Stimulated activated CD4-positive, alpha-beta T cell treated with anti-CD3 and anti-CD28 coated beads, Interleukin-15, amount 100 ng/mL, for 48 hours (primary cell): ENCODE measurements at regions not wholly inside any gene's neighbourhood (a gene's known extent, or its start where the extent isn't known, plus 50 kb on each side); places are given as distances from the start of the nearest gene placed in this dataset.
"Not testable (repeated sequence)": the region's sequence is repeated elsewhere in the genome, so short reads cannot be mapped to it uniquely, and the experiment has no call there.

Experiments used
- DNase-seq, 2 donors: peaks; one replicate each; pipeline ENCODE4 v3.0.0-alpha.2; 2020; ENCODE audit warnings: low read depth in 2 of 2

DNA sequence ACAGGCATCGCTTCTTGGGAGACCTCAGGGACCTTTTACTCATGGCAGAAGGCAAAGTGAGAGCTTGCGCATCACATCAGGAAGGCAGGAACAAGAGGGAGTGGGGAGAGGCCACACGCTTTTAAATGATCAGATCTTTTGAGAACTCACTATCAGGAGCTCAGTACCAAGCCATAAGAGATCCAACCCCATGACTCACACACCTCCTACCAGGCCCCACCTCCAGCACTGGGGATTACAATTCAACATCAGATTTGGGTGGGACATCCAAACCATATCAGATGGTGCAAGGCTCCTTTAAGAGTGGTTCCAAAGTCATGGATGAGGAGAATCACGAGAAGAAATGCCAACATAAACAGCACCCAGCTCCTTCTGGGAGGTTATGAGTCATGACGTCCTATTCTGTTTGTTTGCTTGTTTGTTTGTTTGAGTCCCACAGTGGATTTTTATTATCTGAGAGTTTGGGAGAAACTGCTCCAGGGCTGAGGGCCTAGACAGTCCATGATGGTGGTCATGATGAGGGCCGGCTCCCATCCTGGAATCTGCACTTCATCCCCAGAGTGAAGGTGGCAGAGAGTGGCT lies 453.5 kb downstream of the GADD45G start:
- DNase-seq = no peak

DNA sequence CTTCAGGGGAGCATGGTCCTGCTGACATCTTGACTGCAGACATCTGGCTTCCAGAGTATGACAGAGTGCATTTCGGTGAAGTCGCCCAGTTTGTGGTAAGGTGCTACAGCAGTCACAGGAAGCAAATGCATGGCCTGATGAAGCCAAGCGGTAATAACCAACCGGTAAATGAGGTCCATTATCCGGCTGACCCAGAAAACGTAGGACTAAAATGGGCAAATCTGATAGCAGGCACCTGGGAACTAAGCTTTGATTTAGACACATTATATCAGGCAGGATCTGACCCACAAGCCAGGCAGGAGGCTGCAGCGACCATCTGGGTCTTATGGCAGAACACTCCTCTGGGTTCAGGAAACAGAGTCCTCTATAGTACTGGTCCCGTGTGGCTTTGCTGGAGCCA lies 454.6 kb downstream of the GADD45G start:
- no peak for DNase-seq

DNA sequence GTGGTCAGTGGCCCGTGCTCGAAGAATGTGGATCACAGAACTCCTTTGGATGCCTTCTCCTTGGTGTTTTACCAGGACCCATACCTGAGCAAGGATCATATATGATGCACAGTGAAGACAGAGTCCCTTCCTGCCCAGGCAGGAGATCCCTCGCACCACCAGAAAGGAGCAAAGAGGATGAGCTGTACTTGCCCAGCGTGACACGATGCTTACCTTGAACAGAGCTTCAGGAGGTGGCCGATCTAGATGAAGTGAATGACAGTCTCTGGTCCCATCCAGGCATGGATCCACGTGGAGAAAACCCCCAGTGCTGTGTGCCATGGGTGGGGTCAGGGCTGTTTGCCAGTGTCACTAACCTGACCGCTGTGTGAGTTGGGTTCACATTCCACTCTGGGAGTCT lies 455.4 kb downstream of the GADD45G start:
- no peak for DNase-seq

DNA sequence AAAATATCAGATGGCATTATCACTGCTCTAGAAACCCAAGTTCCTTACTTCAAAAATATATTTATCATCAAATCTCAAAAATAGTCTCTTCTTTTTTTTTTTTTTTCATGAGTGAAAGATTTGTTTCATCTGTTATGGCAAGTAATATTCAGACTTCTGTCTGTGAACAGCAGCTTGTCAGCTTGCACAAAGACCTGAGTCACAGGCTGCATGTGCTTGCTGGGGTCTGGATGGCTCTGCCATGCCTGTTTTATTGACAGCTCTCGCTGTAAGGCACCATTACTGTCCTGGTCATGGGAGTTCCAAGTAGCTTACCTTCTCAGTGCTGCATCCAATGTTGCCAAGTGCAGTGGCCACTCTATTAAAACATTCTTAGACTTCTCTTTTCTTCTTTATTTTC lies 456.4 kb downstream of the GADD45G start:
- no peak for DNase-seq

DNA sequence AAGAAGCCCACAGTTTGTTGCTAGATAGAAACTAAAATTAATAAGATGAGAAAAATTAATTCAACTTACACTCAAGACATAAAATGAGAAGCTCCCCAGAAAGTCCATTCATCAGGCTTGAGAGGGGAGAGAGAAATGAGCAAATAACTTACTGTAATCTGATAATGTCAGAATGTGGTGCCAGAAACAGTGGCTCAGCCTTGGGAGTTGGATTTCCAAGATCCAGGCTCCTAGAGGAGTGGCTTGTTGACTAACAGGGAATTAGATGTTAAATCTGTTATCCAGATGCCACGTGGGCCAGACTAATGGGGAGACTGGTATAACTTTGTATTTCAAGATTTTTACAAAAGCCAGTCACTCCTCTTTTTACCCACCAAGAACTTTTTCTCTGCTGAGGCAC lies 458.2 kb downstream of the GADD45G start:
- DNase-seq = no peak

DNA sequence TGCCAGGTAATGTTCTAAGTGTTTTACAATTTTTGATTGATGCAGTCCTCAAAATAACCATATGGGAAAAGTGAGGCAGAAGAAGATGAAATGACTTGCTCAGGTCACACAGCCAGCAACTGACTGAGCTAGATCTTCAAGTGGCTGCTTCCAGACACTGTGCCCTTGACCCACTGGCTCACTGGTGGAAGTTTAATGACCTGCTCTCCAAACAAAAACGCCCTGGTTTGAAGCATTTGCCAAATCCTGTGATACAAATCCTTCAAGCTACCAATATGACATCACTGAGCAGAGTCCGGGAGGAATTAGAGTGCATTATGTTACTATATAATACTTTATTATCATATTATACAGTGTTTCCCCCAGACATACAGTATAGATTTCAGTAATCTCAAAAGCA lies 459.4 kb downstream of the GADD45G start:
- DNase-seq = no peak

DNA sequence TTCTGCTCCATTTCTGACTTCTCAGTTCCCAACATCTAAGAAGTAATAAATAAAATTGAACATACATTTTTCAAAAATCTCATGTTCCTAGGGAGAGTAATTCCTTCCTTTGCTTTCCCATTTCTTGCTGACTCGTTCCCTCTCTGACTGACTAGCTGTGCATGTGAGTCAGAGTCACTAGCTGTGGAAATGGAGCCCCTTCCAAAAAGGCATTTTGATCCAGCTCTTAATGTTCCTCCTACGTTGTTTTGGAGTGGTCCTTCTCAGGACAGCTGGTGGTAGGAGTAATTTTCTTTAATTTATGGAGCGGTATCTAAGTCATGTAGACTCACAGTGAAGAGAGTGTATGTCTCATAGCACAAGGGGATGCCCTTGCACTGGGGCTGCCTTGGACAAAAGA lies 460.2 kb downstream of the GADD45G start:
- no peak for DNase-seq

DNA sequence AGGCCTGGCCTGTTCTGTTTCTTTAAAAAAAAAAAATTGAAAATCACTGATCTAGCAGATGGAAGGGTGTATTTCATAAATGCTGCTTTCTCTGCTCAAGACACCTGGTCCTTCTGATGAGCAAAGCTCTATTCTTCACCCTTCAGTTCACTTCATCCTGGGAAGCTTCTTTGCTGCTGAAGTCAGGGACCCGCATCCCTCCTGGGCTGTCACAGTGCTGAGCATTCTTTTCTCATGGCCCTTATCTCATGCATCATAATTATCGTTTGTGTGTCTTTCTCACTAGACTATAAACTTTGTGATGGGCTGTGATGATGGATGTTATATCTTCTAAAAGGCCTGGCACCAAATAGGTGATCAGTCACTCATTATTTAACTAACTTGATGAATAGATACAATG lies 461.0 kb downstream of the GADD45G start:
- DNase-seq = no peak

DNA sequence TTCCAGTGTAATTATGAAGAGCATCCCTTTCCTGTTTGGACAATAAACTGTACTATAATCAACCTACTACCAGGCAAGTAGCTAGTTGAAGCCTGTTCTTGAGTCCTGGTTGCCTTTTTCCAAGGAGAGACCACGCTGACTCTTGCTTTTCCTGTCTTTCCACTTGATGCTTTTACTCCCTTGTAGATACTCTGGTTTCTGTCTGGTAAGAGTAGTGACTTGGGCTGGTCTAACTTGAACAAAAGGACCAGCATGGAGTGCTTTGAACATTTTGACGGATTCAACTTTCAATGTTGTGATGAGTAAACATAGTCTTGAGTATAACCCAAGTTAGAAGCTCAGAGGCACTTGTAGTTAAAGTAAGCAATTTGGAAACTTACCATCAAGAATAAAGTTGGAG lies 464.3 kb downstream of the GADD45G start:
- no peak for DNase-seq

DNA sequence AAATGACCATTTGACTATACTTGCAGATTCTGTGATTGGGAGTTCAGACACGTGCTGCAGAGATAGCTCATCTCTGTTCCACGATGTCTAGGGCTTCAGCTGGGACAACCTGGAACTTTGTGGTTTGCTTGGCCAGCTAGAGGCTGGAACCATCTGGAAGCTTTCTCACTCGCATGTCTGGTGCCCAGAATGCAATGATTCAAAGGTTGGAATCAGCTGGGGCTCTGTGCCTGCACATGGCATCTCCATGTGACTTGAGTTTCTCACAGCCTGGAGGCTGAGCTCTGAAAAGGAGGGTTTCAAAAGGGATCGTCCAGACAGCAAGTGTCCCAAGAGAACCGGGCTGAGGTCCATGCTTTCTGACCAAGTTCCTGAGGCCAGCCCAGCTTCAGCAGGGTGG lies 465.2 kb downstream of the GADD45G start:
- no peak for DNase-seq

DNA sequence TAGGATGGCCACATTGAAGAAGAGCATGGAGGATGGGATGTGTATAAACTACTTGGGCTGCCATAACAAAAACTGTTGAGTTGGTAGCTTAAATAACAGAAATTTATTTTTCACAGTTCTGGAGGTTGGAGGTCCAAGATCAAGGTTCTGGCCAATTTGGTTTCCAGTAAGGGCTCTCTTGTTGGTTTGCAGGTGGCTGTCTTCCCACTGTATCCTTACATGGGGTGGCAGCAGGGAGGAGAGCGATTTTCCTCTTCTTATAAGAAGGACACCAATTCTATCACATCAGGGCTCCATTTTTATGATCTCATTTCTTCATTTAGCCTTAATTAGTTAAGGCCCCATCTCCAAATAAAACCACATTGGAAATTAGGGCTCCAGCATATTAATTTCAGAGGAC lies 465.7 kb downstream of the GADD45G start:
- no peak for DNase-seq

DNA sequence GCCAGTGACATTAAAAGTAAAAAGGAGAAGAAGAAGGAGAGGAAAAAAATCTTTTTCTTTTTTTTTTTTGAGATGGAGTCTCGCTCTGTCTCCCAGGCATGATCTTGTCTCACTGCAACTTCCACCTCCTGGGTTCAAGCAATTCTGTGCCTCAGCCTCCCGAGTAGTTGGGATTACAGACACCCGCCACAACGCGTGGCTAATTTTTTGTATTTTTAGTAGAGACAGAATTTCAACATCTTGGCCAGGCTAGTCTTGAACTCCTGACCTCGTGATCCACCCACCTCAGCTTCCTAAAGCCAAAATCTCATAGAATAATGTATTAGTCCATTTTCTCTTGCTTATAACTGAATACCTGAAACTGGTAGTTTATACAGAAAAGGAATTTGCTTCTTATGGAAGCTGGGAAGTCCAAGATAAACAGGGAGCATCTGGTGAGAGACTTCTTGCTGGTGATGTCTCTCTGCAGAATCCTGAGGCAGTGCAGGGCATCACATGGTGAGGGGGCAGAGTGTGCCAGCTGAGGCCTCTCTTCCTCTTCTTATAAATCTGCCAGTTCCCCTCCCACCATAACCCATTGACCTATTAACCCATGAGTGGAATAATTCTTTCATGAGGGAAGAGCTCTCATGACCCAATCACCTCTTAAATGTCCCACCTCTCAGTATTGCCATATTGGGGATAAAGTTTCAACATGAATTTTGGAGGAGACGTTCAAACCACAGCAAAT lies 466.3 kb downstream of the GADD45G start:
- no peak for DNase-seq

DNA sequence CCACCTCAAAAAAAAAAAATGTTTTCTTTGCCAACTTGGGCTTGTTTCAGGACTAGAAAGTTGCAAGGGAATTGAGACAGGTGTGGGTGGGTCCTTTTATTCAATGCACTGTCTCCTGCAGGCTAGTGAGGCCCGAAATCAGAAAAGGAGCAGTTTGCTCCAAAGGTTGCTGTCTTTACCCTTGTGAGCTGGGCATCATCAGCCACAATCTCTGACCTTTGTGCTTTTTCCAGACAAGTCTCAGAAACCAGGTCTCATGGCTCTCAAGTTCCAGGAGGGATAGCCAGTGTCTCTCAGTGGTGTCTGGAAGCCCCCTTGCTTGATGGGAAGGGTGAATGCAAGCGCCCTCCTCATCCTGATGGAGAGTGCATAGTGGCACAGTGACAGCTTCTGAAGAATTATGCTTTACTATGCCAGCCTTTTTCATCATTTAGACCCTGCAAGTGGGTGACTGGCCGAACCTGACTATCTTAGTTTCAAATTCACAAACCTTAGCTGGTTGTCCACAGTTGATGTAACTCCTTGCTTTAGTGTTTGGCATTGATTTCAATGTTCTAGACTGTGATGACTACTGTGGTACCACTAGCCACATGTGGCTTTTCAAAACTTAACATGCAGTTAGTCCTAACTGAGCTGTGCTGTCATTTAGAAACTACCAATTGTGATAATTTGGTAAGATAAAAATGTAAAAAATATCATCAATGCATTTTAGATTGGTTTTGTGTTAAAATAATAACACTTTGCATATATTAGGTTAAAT lies 468.6 kb downstream of the GADD45G start:
- DNase-seq = no peak

DNA sequence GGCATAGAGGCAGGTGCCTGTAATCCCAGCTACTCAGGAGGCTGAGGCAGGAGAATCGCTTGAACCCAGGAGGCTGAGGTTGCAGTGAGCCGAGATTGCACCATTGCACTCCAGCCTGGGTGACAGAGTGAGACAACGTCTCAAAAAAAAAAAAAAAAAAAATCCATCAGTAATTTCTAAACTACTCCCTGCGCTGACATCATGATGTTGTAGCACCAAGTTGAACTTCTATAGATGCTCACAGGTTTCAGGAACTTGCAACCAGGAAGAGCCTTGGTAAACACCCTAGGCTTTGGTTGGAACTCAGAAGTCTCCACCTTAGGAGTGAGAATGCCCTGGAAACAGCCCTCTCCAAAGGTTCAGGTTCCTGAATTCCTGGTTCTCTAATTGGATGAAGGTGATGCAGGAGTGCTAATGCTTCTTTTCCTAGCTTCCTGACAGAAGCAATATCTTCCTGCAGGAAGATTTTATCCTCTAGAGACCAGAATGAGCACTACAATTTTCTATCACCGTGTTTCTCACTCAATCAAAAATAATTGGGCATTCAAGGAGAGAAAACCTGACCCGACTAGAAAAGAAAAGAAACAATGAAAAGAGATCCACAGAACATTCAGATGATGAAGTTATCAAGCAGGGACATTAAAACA lies 469.6 kb downstream of the GADD45G start:
- DNase-seq = no peak

DNA sequence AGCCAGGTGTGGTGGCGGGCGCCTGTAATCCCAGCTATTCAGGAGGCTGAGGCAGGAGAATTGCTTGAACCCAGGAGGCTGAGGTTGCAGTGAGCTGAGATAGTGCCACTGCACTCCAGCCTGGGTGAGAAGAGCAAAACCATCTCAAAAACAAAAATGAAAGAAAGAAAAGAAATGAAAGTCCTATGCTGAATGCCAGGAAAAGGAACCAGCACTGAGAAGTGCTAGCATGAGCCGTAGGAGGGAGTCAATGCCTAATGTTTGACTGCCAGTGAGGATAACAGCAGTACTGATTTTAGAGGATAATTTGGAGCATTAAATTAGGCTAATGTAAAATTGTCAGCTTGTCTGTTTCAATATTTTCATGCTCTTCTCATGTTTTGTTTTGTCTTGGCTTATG lies 472.8 kb downstream of the GADD45G start:
- not testable (repeated sequence) for DNase-seq

DNA sequence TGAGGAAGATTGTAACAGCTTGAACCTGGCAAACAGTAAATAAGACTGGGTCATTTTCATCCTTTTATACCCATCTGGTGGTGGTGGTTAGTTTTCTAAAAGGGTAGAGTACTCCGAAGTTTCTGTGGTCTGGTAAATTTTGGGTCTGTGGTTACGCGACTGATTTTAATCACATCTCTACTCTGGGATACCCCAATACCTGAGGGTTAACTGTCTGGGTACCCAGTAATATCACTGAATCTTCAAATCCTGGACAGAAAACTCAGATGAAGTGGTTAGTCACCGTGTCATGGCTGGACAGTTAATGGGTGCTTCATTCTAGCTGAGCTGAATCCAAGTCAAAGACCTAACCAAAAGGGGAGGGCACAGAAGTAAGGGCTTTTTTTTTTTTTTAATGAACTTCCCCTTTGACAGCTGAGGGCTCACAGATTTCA lies 474.2 kb downstream of the GADD45G start:
- DNase-seq = no peak

DNA sequence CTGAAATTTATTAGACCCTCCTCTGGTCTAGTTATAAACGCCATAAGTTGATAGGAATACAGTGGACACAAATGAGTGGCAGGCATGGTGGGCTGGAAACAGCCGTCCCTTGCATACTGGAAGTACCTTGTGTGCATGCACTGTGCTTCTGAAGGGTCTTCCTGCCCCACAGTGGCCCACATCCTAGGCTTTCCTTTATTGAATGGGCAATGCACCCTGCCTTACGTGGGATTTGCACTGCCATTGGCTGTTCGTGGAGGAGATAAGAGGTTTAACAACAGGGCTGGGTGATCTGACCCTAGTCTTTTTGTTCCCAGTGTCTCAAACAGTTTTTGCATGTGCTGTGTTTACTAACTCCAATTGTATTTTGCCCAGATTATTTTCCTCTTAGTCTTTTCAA lies 480.8 kb downstream of the GADD45G start:
- no peak for DNase-seq

DNA sequence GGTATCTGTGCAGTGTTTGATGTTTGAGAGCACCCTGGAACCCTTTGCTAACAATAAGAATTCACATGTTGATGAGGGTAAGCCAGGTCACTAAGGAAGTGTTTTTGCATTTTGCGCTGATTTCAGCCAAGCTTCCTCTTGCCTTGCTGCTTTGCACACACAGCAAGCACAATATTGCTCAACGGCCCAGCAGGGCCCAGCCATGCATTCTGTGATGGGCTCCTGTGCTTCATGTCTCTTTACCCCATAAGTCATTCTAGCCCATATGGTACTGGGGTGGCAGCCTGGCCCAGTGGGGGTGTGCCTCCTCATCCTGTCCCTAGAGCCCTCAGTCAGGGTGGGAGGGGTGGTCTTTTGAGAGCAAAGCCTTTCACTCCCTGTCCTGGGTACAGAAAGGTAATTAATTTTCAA lies 481.3 kb downstream of the GADD45G start:
- no peak for DNase-seq

DNA sequence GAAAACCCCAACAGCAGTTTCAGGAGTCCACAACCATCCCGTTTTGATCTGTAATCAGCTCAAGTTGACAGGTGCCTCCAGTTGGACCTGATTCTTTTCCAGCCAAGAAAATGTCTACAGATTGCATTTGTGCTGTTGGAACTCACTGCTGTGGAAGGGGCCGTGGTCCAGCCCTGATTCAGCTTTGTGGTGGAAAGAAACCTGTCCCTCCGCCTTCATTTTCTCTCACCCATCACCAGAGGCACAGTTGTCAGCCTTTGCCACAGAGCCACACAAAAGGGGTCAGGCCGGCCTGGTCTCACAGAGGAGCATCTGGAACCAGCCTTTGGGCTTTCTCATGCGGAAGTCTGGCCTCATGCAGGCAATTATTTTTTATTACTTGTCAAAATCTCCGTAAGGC lies 483.6 kb downstream of the GADD45G start:
- DNase-seq = no peak

DNA sequence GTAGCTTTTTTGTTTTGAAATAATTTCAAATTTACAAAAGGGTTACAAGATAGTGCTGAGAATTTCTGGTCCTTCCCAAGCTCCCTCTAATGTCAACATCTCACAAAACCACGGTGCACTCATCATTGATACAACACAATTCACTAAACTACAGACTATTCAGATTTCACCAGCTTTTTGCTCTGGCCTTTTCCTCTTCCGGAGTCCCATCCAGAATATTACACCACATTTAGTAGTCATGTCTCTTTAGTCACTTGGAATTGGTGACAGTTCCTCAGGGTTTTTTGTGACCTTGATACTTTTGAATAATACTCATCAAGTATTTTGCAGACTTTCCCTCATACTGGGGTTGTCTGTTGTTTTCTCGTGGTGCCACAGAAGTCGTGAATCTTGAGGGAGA lies 484.0 kb downstream of the GADD45G start:
- DNase-seq = no peak

DNA sequence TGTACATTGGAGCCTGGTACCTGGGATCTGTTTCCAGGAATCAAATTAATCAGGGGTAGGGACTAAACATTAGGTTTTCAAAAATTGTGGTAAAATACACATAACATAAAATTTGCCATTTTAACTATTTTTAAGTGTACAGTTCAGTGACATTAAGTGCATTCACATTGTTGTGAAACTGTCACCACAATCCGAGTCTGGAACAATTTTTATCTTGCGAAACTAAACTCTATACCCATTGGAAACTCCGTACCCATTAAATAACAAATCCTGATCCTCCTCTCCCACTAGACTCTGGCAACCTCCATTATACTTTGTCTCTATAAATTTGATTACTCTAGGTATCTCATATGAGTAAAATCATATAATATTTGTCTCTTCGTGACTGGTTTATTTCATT lies 486.2 kb downstream of the GADD45G start:
- DNase-seq = no peak

DNA sequence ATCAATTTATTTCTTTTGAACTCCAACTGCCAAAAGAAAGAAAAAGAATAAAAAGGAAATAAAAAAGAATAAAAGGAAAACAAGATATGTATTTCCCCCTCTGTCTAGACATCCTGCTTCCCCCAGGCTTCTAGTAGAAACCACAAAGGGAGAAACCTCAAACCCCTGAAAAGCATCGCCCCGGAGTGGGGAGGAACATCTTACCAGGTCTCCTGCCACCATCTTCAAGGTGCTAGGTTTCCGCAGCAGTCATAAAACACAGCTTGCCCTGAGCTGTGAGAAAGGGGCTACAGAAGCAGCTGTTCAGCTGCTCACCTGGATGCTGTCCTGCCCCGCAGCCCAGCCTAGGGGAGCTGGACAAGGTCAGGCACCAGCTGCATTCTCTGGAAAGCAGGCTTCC lies 487.7 kb downstream of the GADD45G start:
- DNase-seq = no peak

DNA sequence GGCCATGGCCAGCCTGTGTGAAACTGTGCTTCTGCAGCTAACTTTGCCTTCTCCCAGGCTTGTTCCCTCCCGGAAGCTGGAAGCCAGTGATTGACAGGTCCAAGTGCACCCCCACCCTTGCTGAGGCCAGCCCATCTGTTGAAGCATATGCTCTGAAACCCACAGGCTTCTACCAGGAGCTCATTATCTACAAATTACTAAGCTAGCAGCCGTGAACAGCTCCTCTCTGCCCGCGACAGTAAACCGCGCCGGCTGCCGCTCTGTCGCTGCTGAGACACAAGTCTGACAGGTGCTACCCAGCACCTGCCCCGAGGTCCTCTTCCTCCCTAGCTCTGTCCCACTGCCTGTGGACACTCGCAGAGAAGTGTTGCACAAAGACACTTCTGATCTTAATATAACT lies 490.9 kb downstream of the GADD45G start:
- no peak for DNase-seq
